Ramos (cell line): ENCODE measurements at regions not wholly inside any gene's neighbourhood (a gene's known extent, or its start where the extent isn't known, plus 50 kb on each side); places are given as distances from the start of the nearest gene placed in this dataset.

ENCODE experiments used
- in situ Hi-C: fragments of 300-500 bp; cut with MboI; formaldehyde crosslinking; loops from one replicate; pipeline ENCODE4 v1.14.3; 2022; ENCODE audit warnings: low sequenced_read_pairs; ENCODE audit not compliant: unreplicated experiment

DNA sequence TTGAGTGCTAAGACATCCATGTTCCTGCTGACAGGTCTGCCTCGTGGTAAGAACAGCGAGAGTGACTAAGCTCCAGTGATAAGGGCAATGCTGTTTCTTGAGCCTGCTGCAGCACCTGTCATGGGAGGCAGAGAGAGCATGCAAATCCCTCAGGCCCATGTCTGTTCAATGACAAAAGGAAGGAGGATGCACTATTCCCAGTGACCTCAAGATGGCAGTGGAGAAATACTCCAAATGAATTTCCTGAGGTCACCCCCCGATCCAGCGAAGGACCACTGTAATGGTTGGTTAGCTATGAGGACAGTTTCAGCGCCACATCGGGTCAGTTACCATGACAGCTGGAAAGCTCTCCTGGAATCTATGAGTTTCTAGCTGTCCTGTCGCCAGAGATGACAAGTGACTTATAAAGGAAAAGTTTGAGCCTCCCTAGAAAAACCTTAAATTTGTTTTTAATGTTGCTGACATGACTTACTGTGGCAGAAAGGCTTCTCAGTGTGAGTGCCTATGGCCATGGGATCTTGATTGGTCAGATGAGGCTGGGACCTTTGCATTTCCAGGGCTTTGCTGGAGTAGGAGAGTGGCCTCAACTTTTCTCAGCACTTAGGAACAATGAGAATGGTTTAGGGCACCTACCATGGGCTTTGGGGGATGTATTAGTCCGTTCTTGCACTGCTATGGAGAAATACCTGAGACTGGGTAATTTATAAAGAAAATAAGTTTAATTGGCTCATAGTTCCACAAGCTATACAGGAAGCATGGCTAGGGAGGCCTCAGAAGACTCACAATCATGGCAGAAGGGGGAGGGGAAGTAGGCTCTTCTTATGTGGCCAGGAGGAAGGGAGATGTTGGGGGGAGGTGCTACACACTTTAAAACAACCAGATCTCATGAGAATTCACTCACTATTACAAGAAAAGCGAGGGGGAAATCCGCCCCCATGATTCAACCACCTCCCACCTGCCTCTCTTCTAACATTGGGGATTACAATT lies 88.0 kb upstream of the TMEM260 start:
- in situ Hi-C loops, result loop anchor here (10.0 to 25.0 kb wide), 3 partner anchors 696 to 1054 kb away; partner anchors contain the start of gene TBPL2

DNA sequence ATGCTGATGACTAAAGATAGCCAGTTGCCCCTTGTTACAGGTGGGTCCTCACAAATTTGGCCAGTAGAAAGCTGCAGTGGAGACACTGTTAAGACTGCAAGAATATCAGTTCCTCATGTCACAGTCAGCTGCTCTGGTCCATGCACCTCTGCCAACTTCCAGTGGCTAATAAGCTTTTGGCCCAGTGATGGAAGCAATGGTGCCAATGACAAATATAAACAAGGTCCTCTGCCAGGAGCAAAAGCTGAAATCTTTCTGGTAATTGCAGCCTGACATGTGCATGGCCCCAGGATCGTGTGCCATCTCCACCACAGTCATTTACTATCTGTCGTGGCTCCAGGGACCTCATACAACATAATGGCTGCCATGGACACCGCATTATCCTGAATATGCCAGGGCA lies 85.4 kb upstream of the TMEM260 start:
- in situ Hi-C loops, result loop anchor here (10.0 to 25.0 kb wide), 3 partner anchors 693 to 1057 kb away; partner anchors contain the start of gene TBPL2

DNA sequence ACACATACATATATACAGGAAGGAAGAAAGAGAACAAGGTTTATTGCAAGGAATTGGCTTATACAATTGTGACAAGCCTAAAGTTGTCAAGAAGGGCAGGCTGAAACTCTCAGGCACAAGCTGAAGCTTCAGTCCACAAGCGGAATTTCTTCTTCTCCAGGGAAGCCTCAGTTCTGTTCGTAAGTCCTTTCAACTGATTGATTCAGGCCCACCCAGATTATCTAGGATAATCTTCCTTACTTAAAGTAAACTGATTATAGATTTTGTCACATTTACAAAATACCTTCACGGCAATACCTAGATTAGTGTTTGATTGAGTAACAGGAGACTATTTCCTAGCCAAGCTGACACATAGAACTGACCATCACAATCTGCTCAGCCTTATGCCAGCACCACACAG lies 81.5 kb upstream of the TMEM260 start:
- in situ Hi-C loops, result loop anchor here (10.0 to 25.0 kb wide), 3 partner anchors 689 to 1061 kb away; partner anchors contain the start of gene TBPL2

DNA sequence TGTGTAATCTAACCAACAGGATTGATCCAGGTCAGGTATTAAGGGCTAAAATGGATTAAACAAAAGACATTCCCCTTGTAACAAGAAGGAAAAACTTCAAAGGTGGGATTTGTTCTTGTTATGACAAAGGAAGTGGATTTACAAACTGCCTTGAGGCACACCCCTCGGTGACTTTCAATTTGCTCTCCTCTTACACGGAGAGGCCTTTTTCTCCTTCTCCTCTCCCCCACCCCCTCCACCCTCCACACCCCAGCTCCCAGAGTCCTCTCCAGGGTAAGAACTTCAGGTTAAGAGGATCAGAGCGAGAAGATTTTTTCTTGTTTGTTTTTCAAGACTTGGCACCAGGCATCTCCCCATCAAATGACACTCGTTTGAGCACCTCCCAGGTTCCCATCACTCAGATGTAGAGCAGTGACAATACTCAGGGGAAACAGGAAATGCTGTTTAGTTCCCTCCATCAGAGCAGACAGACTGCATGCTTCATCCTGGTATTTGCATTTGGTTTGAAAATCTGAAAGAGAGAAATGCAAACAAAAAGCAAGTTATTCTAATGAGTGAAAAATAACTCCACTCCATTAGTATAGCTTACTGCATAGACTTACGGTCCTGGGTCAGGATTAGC lies 77.6 kb upstream of the TMEM260 start:
- in situ Hi-C loops, result no loop called here

DNA sequence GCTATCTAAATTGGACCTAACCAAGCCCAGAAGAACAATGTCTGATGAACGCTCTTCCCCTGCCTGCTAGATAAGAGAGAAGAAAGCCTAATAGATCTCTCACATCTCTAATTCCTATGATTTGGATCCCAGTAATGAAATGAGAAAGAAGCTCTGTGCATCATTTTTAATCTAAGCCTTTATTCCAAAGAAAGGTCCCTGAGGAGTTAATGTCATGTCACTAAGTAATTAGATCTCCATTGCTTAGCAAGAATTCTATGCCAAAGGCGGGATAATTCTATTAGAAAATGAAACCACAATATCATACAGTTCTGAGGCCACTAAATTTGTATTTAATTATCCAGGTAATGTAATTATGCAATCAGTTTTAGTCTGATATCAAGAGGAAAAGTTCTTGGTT lies 74.2 kb upstream of the TMEM260 start:
- in situ Hi-C loops, result no loop called here

DNA sequence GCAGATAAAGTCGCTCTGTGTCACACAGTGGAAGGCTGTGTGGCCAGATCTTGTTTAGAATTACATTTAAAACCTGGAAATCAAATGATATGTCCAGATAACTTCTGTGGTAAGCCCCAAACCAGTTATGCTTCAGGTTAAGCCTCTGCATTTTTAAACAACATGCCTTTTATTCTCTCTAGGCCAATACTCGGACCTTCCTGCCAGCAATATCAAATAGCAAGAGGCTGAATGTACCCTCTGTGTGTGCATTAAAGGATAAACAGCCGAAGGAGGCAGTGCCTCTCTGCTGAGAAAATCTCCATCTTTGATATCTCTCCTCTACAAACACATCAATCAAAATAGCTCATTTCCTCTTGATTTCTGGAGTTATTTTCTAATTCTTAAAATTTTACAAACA lies 67.1 kb upstream of the TMEM260 start:
- in situ Hi-C loops, result no loop called here

DNA sequence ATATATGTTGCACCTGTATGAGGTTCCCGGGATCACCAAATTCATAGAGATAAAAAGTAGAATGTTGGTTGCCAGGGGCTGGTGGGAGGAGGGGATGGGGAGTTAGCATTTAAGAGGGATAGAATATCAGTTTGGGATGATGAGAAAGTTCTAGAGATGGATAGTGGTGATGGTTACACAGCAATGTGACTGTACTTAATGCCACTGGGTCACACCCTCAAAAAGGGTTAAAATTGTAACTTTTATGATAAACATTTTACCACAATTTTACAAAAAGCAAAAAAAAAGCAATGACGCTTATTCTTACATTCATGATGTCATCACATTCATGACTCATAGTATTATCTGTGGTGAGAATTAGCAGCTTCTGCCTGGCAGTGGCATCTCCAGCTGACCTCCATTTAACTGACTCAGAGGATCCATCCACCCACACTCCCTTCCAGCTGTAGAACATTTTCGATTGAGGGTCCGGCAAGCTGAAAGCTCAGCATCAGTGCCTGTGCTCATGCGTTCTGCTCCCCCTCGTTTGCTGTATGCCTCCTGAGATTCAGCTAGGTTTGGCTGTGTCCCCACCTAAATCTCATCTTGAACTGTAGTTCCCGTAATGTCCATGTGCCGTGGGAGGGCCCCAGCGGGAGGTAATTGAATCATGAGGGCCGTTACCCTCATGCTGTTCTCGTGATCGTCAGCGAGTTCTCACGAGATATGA lies 64.8 kb upstream of the TMEM260 start:
- in situ Hi-C loops, result no loop called here

DNA sequence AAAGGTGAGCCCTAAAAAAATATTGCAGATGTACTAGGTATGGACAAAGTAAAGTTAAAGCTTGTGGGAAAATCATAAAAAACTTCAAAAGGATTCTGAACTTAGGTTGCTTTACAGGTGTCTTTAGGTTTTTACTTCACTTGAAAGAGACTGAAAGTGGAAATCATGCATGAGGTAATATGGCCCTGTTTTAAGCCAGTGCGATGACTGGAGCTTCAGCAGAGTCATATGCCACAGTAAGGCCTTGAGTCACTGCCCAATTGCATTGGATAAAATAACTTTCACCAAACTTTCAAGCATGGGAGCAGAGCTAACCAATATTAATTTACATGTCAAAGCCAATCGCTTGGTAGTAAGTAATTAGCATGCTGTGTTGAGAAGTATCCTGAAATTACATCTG lies 63.9 kb upstream of the TMEM260 start:
- in situ Hi-C loops, result no loop called here

DNA sequence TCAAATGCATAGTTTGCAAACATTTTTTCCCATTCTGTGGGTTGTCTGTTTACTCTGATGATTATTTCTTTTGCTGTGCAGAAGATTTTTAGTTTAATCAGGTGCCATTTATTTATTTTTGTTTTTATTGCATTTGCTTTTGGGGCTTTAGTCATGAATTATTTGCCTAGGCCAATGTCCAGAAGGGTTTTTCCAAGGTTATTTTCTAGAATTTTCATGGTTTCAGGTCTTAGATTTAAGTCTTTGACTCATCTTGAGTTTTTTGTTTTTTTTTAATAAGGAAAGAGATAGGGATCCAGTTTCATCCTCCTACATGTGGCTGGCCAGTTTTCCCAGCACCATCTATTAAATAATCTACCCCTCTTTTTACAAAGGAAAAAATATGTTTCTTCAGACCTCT lies 57.2 kb upstream of the TMEM260 start:
- in situ Hi-C loops, result no loop called here

DNA sequence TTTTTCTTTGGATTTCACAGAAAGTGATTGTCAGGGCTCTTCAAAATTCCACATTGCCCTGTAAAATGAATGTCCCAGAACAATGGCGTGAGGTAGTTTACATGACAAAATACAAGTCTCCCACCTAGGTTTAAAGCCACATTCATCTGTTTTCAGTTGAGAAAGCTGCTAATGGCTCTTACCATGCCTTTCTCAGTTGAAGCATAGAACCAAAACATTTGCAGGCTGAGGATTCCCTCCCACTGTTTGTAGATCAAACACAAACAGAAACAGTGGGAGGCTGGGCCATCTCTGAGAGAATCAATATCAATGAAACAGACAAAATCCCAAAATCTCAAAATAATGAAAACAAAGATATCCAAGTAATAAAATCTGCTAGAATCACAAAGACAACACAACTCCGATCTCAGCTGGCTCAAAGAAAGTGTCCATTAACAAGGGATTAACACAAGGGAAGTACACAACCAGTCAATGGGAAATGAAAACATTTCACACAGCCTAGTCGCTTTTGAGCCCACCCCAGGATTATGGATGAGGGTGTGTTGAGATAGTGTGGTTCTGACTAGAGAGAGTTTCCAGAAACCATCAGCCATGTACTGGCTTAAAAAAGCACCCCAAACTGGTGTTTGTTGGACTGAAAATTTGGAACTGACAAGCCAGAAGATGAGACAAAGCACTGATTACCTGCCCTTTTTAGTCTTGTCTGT lies 54.5 kb upstream of the TMEM260 start:
- in situ Hi-C loops, result no loop called here

DNA sequence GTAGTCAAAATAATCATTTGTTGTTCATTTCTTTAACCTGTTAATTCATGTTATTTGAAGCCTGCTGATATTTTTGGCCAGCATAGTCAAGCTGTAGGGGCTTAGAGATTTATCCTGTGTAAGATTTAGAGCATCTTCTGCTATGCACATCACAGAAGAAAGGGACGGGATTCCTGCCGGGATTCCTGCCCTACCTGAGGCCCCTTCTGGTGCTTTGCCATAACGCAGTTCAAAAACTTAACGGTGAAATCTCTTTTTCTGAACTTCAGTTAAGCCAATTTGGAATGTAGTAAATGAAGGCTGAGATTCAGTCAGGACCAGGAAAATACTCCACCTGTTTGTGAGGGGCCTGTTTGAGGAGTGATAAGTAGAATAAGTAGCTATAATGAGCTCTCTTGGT lies 50.7 kb upstream of the TMEM260 start:
- in situ Hi-C loops, result no loop called here
